ENCODE measurements at regions not wholly inside any gene's neighbourhood (a gene's known extent, or its start where the extent isn't known, plus 50 kb on each side); places are given as distances from the start of the nearest gene placed in this dataset.
A peak's percentile ranks its signal among the peaks of the same experiment; 100 is the strongest.

- TF ChIP-seq UBTF (IDR thresholded peaks at IDR 0.05; ENCODE audit: borderline replicate concordance in 1 of 2, low read depth in 2 of 2, low read length in 2 of 2), result peak in 1 of 2 experiments; percentile 55; a peak in 1 of 4 replicates
- no peak for TF ChIP-seq GATAD2A (IDR thresholded peaks at IDR 0.05)
- TF ChIP-seq NKRF (IDR thresholded peaks at IDR 0.05; ENCODE audit: borderline replicate concordance), result no peak
- TF ChIP-seq PKNOX1 (IDR thresholded peaks at IDR 0.05), result peak; percentile 50
- peak; percentile 39; the same call in 1 of the 2 replicates for TF ChIP-seq ZNF384 (IDR thresholded peaks at IDR 0.05; ENCODE audit: low read depth, low read length)
- TF ChIP-seq CBFA2T2 (conservative IDR thresholded peaks at IDR 0.05), result peak; percentile 19; the same call in 1 of the 2 replicates
- peak; percentile 68 to 74; a peak in 3 of 4 replicates for TF ChIP-seq FOXA3 (CRISPR knock-in tag; conservative IDR thresholded peaks at IDR 0.05 in 1 of 2, IDR thresholded peaks at IDR 0.05 in 1 of 2)
- no peak for TF ChIP-seq ZNF282 (CRISPR knock-in tag; IDR thresholded peaks at IDR 0.05)
- TF ChIP-seq DPF2 (IDR thresholded peaks at IDR 0.05), result 0 out of 2 replicates have a peak, but pooled peaks have one; percentile 20
- no peak for TF ChIP-seq DLX4 (CRISPR knock-in tag; IDR thresholded peaks at IDR 0.05)
- TF ChIP-seq TCF3 (CRISPR knock-in tag; IDR thresholded peaks at IDR 0.05), result peak; percentile 49
- no peak for TF ChIP-seq ZNF121 (CRISPR knock-in tag; conservative IDR thresholded peaks at IDR 0.05)
- TF ChIP-seq MTF1 (CRISPR knock-in tag; IDR thresholded peaks at IDR 0.05; ENCODE audit: borderline replicate concordance), result no peak
- peak in 2 of 3 experiments; percentile 15 to 70 for TF ChIP-seq YY1 (IDR thresholded peaks at IDR 0.05; ENCODE audit: borderline replicate concordance in 1 of 3, control insufficient read depth in 1 of 3, extremely low read depth in 1 of 3, insufficient read depth in 3 of 3, insufficient read length in 1 of 3, insufficient replicate concordance in 2 of 3, low read depth in 1 of 3, low read length in 2 of 3)
- TF ChIP-seq CBFA2T3 (IDR thresholded peaks at IDR 0.05), result peak; percentile 56; the same call in 1 of the 2 replicates
- peak in 1 of 2 experiments; percentile 13; a peak in 1 of 4 replicates for TF ChIP-seq NRF1 (conservative IDR thresholded peaks at IDR 0.05 in 1 of 2, IDR thresholded peaks at IDR 0.05 in 1 of 2)
Observed at GRCh38 chr5:112586596-112587062, 151.1 kb upstream of the APC start (continued).
